IPS DF 4.7 (cell line): ENCODE measurements at regions not wholly inside any gene's neighbourhood (a gene's known extent, or its start where the extent isn't known, plus 50 kb on each side); places are given as distances from the start of the nearest gene placed in this dataset.
A peak's percentile ranks its signal among the peaks of the same experiment; 100 is the strongest.

Experiments used
- DNase-seq: peaks from one replicate; pipeline ENCODE4 v3.0.0-alpha.2; 2013; ENCODE audit warnings: low spot score; ENCODE audit errors: extremely low read depth

GRCh38 chr6:95489185-95489863 is 88.0 kb upstream of the MANEA start:
- no peak for DNase-seq

- no peak for DNase-seq
These were observed 80.4 kb upstream of the MANEA start for GRCh38 chr6:95496769-95497426.

GRCh38 chr6:95501032-95501904 is 76.1 kb upstream of the MANEA start:
- no peak for DNase-seq

- DNase-seq, result no peak
These were observed 73.8 kb upstream of the MANEA start for GRCh38 chr6:95503568-95503967.

GRCh38 chr6:95511404-95511803 is 65.9 kb upstream of the MANEA start:
- no peak for DNase-seq

- DNase-seq, result peak; percentile 33
These were observed 61.4 kb upstream of the MANEA start for GRCh38 chr6:95515975-95516374.

- no peak for DNase-seq
These were observed 60.3 kb upstream of the MANEA start for GRCh38 chr6:95517004-95517403.

GRCh38 chr6:95517568-95517967 is 59.8 kb upstream of the MANEA start:
- no peak for DNase-seq

- no peak for DNase-seq
These were observed 58.6 kb upstream of the MANEA start for GRCh38 chr6:95518630-95519227.

GRCh38 chr6:95519228-95520037 is 57.9 kb upstream of the MANEA start:
- DNase-seq, result no peak

GRCh38 chr6:95521181-95521580 is 56.2 kb upstream of the MANEA start:
- no peak for DNase-seq
